GM12874 (cell line): ENCODE measurements at regions not wholly inside any gene's neighbourhood (a gene's known extent, or its start where the extent isn't known, plus 50 kb on each side); places are given as distances from the start of the nearest gene placed in this dataset.

Source experiments
- CTCF ChIP-seq: IDR thresholded peaks from 2 replicates; pipeline ENCODE4 v1.5.1; 2011; ENCODE audit warnings: low read depth, mild to moderate bottlenecking, control low read depth, low read length, moderate library complexity; ENCODE audit not compliant: insufficient read depth

- no peak for TF ChIP-seq CTCF
Observed at GRCh38 chr3:117696851-117697407, 987.4 kb downstream of the TUSC7 start.

GRCh38 chr3:117699058-117699457 lies 989.5 kb downstream of the TUSC7 start:
- no peak for TF ChIP-seq CTCF

- TF ChIP-seq CTCF = no peak
Observed at GRCh38 chr3:117700573-117701360, 991.2 kb downstream of the TUSC7 start.

GRCh38 chr3:117705011-117705410 lies 995.4 kb downstream of the TUSC7 start:
- TF ChIP-seq CTCF = no peak

- TF ChIP-seq CTCF = no peak
Observed at GRCh38 chr3:117706037-117706436, 996.5 kb downstream of the TUSC7 start.

GRCh38 chr3:117706756-117707155 lies 997.2 kb downstream of the TUSC7 start:
- TF ChIP-seq CTCF = no peak

- TF ChIP-seq CTCF = no peak
Observed at GRCh38 chr3:117708601-117709000, 999.0 kb downstream of the TUSC7 start.
